IMR-90 (cell line): ENCODE measurements at regions not wholly inside any gene's neighbourhood (a gene's known extent, or its start where the extent isn't known, plus 50 kb on each side); places are given as distances from the start of the nearest gene placed in this dataset.

Experiments
- ATAC-seq: fragments of 200-7000 bp; cut with Tn5 transposase; 2 replicates; pipeline ENCODE4 v1.9.1; 2020; ENCODE audit warnings: low read depth, mild to moderate bottlenecking, moderate library complexity
- BruUV-seq: library from RNA; stranded (reverse); fragments of 400-500 nt; replicated peaks from 2 replicates; lab custom pipeline; 2021; lab: Mats Ljungman, UMichigan
- CTCF ChIA-PET: fragments of 300-600 bp; formaldehyde crosslinking; extraction: SDS; loops from one replicate; lab custom pipeline; 2021; ENCODE audit warnings: antibody characterized with exemption; lab: Yijun Ruan, JAX
- POLR2A ChIA-PET: fragments of 300-600 bp; sonication (Branson Sonifier 250); formaldehyde crosslinking; loops from one replicate; lab custom pipeline; 2022; ENCODE audit warnings: antibody characterized with exemption; ENCODE audit not compliant: unreplicated experiment; lab: Charles Lee
- DNase-seq: peaks from one replicate; pipeline ENCODE4 v3.0.0; 2013
- H2AFZ ChIP-seq: replicated peaks from 2 replicates; pipeline ENCODE3; 2013; ENCODE audit warnings: low read length, mild to moderate bottlenecking; ENCODE audit not compliant: poor library complexity
- H2AK5ac ChIP-seq: 2 replicates; pipeline ENCODE4 v1.6.1; 2013; ENCODE audit warnings: low read depth, low read length, inconsistent platforms
- H2AK9ac ChIP-seq: replicated peaks from 2 replicates; pipeline ENCODE3; 2013; ENCODE audit warnings: mild to moderate bottlenecking, low read depth, low read length, moderate library complexity; ENCODE audit not compliant: poor library complexity
- H2BK120ac ChIP-seq: 2 replicates; pipeline ENCODE4 v1.6.1; 2013; ENCODE audit warnings: low read depth, low read length, inconsistent platforms
- H2BK15ac ChIP-seq: 3 replicates; pipeline ENCODE4 v1.6.1; 2013; ENCODE audit warnings: low read depth, low read length, inconsistent platforms
- H2BK20ac ChIP-seq: 2 replicates; pipeline ENCODE4 v1.6.1; 2013; ENCODE audit warnings: low read depth, mild to moderate bottlenecking, inconsistent platforms, low read length, moderate library complexity
- H2BK5ac ChIP-seq: 2 replicates; pipeline ENCODE4 v1.6.1; 2013; ENCODE audit warnings: mild to moderate bottlenecking, low read depth, low read length, inconsistent platforms; ENCODE audit not compliant: poor library complexity, severe bottlenecking
- H3K14ac ChIP-seq: replicated peaks from 2 replicates; pipeline ENCODE4 v1.6.1; 2013; ENCODE audit warnings: low read depth, low read length, inconsistent platforms
- H3K18ac ChIP-seq: 2 replicates; pipeline ENCODE4 v1.6.1; 2013; ENCODE audit warnings: low read depth, low read length, control low read depth
- H3K23ac ChIP-seq: 2 replicates; pipeline ENCODE4 v1.6.1; 2013; ENCODE audit warnings: low read depth, low read length, inconsistent platforms
- H3K27ac ChIP-seq: 2 replicates; pipeline ENCODE4 v1.5.1; 2013; ENCODE audit warnings: mild to moderate bottlenecking, control low read depth, low read length; ENCODE audit not compliant: insufficient read depth
- H3K27me3 ChIP-seq: 2 replicates; pipeline ENCODE4 v1.6.1; 2013; ENCODE audit warnings: low read length; ENCODE audit not compliant: control insufficient read depth, insufficient read depth
- H3K36me3 ChIP-seq: 2 replicates; pipeline ENCODE4 v1.6.1; 2013; ENCODE audit warnings: low read length, mixed read lengths; ENCODE audit not compliant: control insufficient read depth, insufficient read depth
- H3K4ac ChIP-seq: 2 replicates; pipeline ENCODE4 v1.6.1; 2013; ENCODE audit warnings: low read depth, low read length, inconsistent platforms
- H3K4me1 ChIP-seq: 2 replicates; pipeline ENCODE4 v1.6.1; 2013; ENCODE audit warnings: low read length, mixed read lengths; ENCODE audit not compliant: control insufficient read depth, insufficient read depth
- H3K4me2 ChIP-seq: 2 replicates; pipeline ENCODE4 v1.6.1; 2013; ENCODE audit warnings: low read depth, mild to moderate bottlenecking, control low read depth, low read length, moderate library complexity
- H3K4me3 ChIP-seq: 2 replicates; pipeline ENCODE4 v1.5.1; 2013; ENCODE audit warnings: low read depth, mild to moderate bottlenecking, control low read depth, low read length, moderate library complexity; ENCODE audit not compliant: insufficient read depth
- H3K56ac ChIP-seq: 2 replicates; pipeline ENCODE4 v1.6.1; 2013; ENCODE audit warnings: low read length, inconsistent platforms; ENCODE audit not compliant: insufficient read depth; ENCODE audit errors: extremely low read depth
- H3K79me1 ChIP-seq, 2 experiments: 2 replicates each; pipeline ENCODE4 v1.6.1; 2013; ENCODE audit warnings: low read length in 2 of 2, inconsistent platforms in 1 of 2, low read depth in 1 of 2
- H3K9ac ChIP-seq: 2 replicates; pipeline ENCODE4 v1.6.1; 2013; ENCODE audit warnings: low read depth, low read length, control low read depth
- H3K9me1 ChIP-seq: 2 replicates; pipeline ENCODE4 v1.6.1; 2013; ENCODE audit warnings: low read length, inconsistent platforms; ENCODE audit not compliant: insufficient read depth
- H3K9me3 ChIP-seq: 2 replicates; pipeline ENCODE4 v1.6.1; 2013; ENCODE audit warnings: low read length; ENCODE audit not compliant: control insufficient read depth, insufficient read depth
- H4K20me1 ChIP-seq: 2 replicates; pipeline ENCODE4 v1.6.1; 2013; ENCODE audit warnings: low read length, inconsistent platforms; ENCODE audit not compliant: insufficient read depth
- H4K5ac ChIP-seq: 2 replicates; pipeline ENCODE4 v1.6.1; 2013; ENCODE audit warnings: mild to moderate bottlenecking, low read depth, low read length, control low read depth
- H4K8ac ChIP-seq, 2 experiments: 2 replicates each; pipeline ENCODE4 v1.6.1; 2013; ENCODE audit warnings: low read depth in 2 of 2, low read length in 2 of 2, control low read depth in 1 of 2, inconsistent platforms in 1 of 2
- H4K91ac ChIP-seq: 2 replicates; pipeline ENCODE4 v1.6.1; 2013; ENCODE audit warnings: low read depth, low read length, inconsistent platforms; ENCODE audit not compliant: insufficient read depth
- BHLHE40 ChIP-seq: fragments of 150-350 bp; IDR thresholded peaks from 2 replicates; pipeline ENCODE4 v1.6.1; 2016; ENCODE audit warnings: mild to moderate bottlenecking, low read depth, low read length
- CEBPB ChIP-seq: IDR thresholded peaks from 2 replicates; pipeline ENCODE4 v1.6.1; 2012; ENCODE audit warnings: low read depth, low read length, improper control_type of control experiment
- CHD1 ChIP-seq: IDR thresholded peaks from 2 replicates; pipeline ENCODE4 v1.6.1; 2012; ENCODE audit warnings: low read depth, low read length, improper control_type of control experiment
- CTCF ChIP-seq: conservative IDR thresholded peaks from 2 replicates; pipeline ENCODE4 v1.5.1; 2012; ENCODE audit warnings: mild to moderate bottlenecking, low read depth, low read length, improper control_type of control experiment
- ELK1 ChIP-seq: fragments of 150-350 bp; IDR thresholded peaks from 2 replicates; pipeline ENCODE4 v1.6.1; 2016; ENCODE audit warnings: low read depth, mild to moderate bottlenecking, low read length, moderate library complexity, borderline replicate concordance
- FOS ChIP-seq: fragments of 150-350 bp; IDR thresholded peaks from 2 replicates; pipeline ENCODE4 v1.6.1; 2016; ENCODE audit warnings: low read depth, low read length
- MAFK ChIP-seq: IDR thresholded peaks from 2 replicates; pipeline ENCODE4 v1.6.1; 2012; ENCODE audit warnings: low read depth, low read length, improper control_type of control experiment
- MAZ ChIP-seq: IDR thresholded peaks from 2 replicates; pipeline ENCODE4 v1.6.1; 2012; ENCODE audit warnings: low read depth, mild to moderate bottlenecking, low read length, improper control_type of control experiment, moderate library complexity, borderline replicate concordance
- MXI1 ChIP-seq: IDR thresholded peaks from 2 replicates; pipeline ENCODE4 v1.6.1; 2012; ENCODE audit warnings: low read depth, mild to moderate bottlenecking, low read length, moderate library complexity, borderline replicate concordance
- NFE2L2 ChIP-seq: fragments of 150-350 bp; IDR thresholded peaks from 2 replicates; pipeline ENCODE4 v1.6.1; 2016; ENCODE audit warnings: low read depth, mild to moderate bottlenecking, low read length
- POLR2A ChIP-seq: IDR thresholded peaks from 2 replicates; pipeline ENCODE4 v1.6.1; 2012; ENCODE audit warnings: mild to moderate bottlenecking, low read depth, low read length
- RCOR1 ChIP-seq: IDR thresholded peaks from 2 replicates; pipeline ENCODE4 v1.6.1; 2012; ENCODE audit warnings: mild to moderate bottlenecking, low read length, improper control_type of control experiment; ENCODE audit not compliant: insufficient replicate concordance
- RFX5 ChIP-seq: IDR thresholded peaks from 2 replicates; pipeline ENCODE4 v1.8.0; 2012; ENCODE audit warnings: low read depth, mild to moderate bottlenecking, low read length, moderate library complexity
- SMC3 ChIP-seq: fragments of 150-350 bp; IDR thresholded peaks from 2 replicates; pipeline ENCODE4 v1.6.1; 2016; ENCODE audit warnings: low read depth, mild to moderate bottlenecking, antibody characterized with exemption, low read length, moderate library complexity
- WGBS, 2 experiments: methylation state at CpG; one replicate each; pipeline versions ENCODE4 v1.1.5 to v1.1.7; 2013; ENCODE audit warnings: missing lambda C conversion rate in 2 of 2; ENCODE audit not compliant: insufficient read length in 1 of 2; ENCODE audit errors: extremely low coverage in 2 of 2; 5-methylcytosine and 5-hydroxymethylcytosine counted together
- dilution Hi-C: fragments of 300-500 bp; cut with HindIII; formaldehyde crosslinking; loops from one replicate; pipeline ENCODE4 v1.14.3; 2018; ENCODE audit warnings: low sequenced_read_pairs; ENCODE audit not compliant: unreplicated experiment
- in situ Hi-C: fragments of 300-500 bp; cut with MboI; formaldehyde crosslinking; loops from 3 replicates; pipeline ENCODE4 v1.14.3; 2019; ENCODE audit warnings: low sequenced_read_pairs, inconsistent platforms, mixed read lengths
- intact Hi-C: fragments of 100-400 bp; cut with micrococcal nuclease; formaldehyde crosslinking; loops from 2 replicates; pipeline ENCODE4 v1.10.0; 2022

GRCh38 chr5:74356009-74356695, 284.4 kb downstream of the ENC1 start:
- no peak overlapping the region for H3K18ac ChIP-seq
- BruUV-seq, result no TSS peak
- no peak overlapping the region for H2BK20ac ChIP-seq
- no peak overlapping the region for H3K4me2 ChIP-seq
- no peak overlapping the region for H3K23ac ChIP-seq
- H2BK5ac ChIP-seq, result no peak overlapping the region
- peaks cover 11% of the 10 kb centered on the region for H3K27me3 ChIP-seq
- no peak overlapping the region for H2AK9ac ChIP-seq
- H3K4ac ChIP-seq, result no peak overlapping the region
- no peak overlapping the region for H2BK120ac ChIP-seq
- dilution Hi-C loops (no loop called here), in situ Hi-C loops (no loop called here), intact Hi-C loops (no loop called here)
- no peak overlapping the region for H3K56ac ChIP-seq
- no peak overlapping the region for H2AFZ ChIP-seq
- H3K79me1 ChIP-seq, result no peaks in the 10 kb centered on the region
- no peak overlapping the region for H4K5ac ChIP-seq
- no peaks in the 10 kb centered on the region for H3K36me3 ChIP-seq
- no peak overlapping the region for H3K9ac ChIP-seq
- DNase-seq (no peak), ATAC-seq (no peak)
- no peaks in the 10 kb centered on the region for H3K4me1 ChIP-seq
- ChIA-PET POLR2A (no interaction called here), CTCF (no interaction called here)
- no peaks in the 10 kb centered on the region for H3K9me1 ChIP-seq
- no peak overlapping the region for H3K14ac ChIP-seq
- TF ChIP-seq CTCF (no peak), NFE2L2 (no peak), RCOR1 (no peak), MXI1 (no peak), POLR2A (no peak), MAZ (no peak), CEBPB (no peak), RFX5 (no peak), ELK1 (no peak), SMC3 (no peak), BHLHE40 (no peak), MAFK (no peak), FOS (no peak), CHD1 (no peak)
- no peak overlapping the region for H2AK5ac ChIP-seq
- no peaks in the 10 kb centered on the region for H3K9me3 ChIP-seq
- H4K91ac ChIP-seq, result no peak overlapping the region
- H4K20me1 ChIP-seq, result no peaks in the 10 kb centered on the region
- no peak overlapping the region for H3K27ac ChIP-seq
- WGBS, 2 experiments, result no CpG with 5 or more reads among the region's 7 CpGs
- no peak overlapping the region for H2BK15ac ChIP-seq
- H3K4me3 ChIP-seq, result no peak overlapping the region
- no peak overlapping the region for H4K8ac ChIP-seq
